ENCODE measurements at regions not wholly inside any gene's neighbourhood (a gene's known extent, or its start where the extent isn't known, plus 50 kb on each side); places are given as distances from the start of the nearest gene placed in this dataset.

DNA sequence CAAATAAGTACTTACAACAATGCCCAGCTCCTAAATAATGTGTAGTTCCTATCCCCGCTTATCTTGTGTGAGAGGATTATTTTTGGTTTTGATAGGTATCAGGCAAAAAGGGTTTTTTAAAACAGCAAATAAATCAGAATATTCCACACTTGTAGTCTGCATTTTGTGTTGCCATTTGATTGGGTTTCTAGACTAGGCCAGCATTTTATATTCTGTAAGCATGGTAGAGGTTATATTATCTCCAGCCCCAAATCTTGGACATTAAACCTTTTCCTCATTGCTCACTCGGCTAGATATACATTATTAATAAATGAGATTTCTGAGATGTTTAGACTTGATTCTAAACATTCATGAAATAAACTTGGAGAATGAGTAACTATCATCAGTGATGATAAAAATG, 165.7 kb upstream of the C1orf21 start (continued):
- TF ChIP-seq IRX3 (CRISPR knock-in tag; IDR thresholded peaks at IDR 0.05; ENCODE audit: borderline replicate concordance, low read depth) (no peak), KLF12 (CRISPR knock-in tag; IDR thresholded peaks at IDR 0.05; ENCODE audit: borderline replicate concordance) (no peak), ZNF878 (CRISPR knock-in tag; IDR thresholded peaks at IDR 0.05) (no peak)

DNA sequence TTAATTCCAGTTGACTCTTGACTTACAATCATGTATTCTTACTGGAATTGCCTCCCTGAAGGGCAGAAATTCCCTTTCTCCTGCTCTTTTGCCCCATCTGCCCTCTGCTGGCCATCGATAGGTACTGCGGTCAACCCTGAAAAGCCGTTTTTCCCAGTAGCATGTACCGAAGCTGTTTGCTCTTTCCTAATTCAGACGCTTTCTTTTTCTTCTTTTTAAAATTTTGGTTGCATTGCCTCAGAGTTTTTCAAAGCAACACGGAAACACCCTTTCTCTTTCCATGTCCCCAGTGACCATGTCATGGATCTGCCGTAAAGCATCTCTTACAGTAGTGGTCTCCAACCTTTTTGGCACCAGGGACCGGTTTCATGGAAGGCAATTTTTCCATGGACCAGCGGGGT, 164.2 kb upstream of the C1orf21 start:
- no peaks in the 10 kb centered on the region for H3K9me3 ChIP-seq (ENCODE audit: low read length)
- intact Hi-C loops (cut with micrococcal nuclease; ENCODE audit: unreplicated experiment): loop anchor here (1.0 to 10.0 kb wide), 3 partner anchors 147 to 472 kb away; no protein-coding TSS in a partner anchor
- H3K4me2 ChIP-seq (ENCODE audit: low read depth, low read length): no peak overlapping the region; the same call in 1 of the 2 replicates
- H2AFZ ChIP-seq (ENCODE audit: low read length): no peak overlapping the region
- H3K79me2 ChIP-seq (ENCODE audit: insufficient read depth, low read length): no peaks in the 10 kb centered on the region
- H3K9ac ChIP-seq (ENCODE audit: insufficient read depth, low read depth, low read length): no peak overlapping the region
- no peaks in the 10 kb centered on the region for H4K20me1 ChIP-seq (ENCODE audit: insufficient read depth, low read length)
- in situ Hi-C loops (cut with HindIII; ENCODE audit: extremely low pct_ligation_motif_present, low pct_unique_long_range_greater_than_20kb): loop anchor here (5.0 to 25.0 kb wide), 2 partner anchors 145 to 285 kb away; no protein-coding TSS in a partner anchor
- FAIRE-seq (peak; percentile 77), ATAC-seq (peak; percentile 57; the same call in 1 of the 3 replicates), DNase-seq (ENCODE audit: low spot score) (peak; percentile 25)
- H3K27ac ChIP-seq (ENCODE audit: extremely low read length, insufficient read depth, low read length): no peak overlapping the region
- CTCF ChIA-PET (ENCODE audit: low intra/inter-chr PET ratio, low total read pairs): interaction anchor here (1.9 kb wide), 1 partner anchor 147 kb away, joined by 24 read pairs; no protein-coding TSS in a partner anchor
- WGBS (ENCODE audit: low lambda C conversion rate): 6% methylated on average over 9 of the region's 9 CpGs
- H3K4me1 ChIP-seq (ENCODE audit: insufficient read depth, low read length): no peaks in the 10 kb centered on the region
- no TSS peak for BruUV-seq (replicated peaks)
- POLR2A ChIA-PET: no interaction called here
- no peak overlapping the region for H3K4me3 ChIP-seq (replicated peaks in 1 of 3; ENCODE audit: insufficient read depth in 1 of 3, low read depth in 2 of 3, low read length in 3 of 3)
- H3K27me3 ChIP-seq (ENCODE audit: control insufficient read depth in 1 of 2, insufficient read depth in 2 of 2, low read length in 2 of 2): peaks cover 0 to 7% of the 10 kb centered on the region in 2 experiments; a peak in 3 of 5 replicates
- no peaks in the 10 kb centered on the region for H3K36me3 ChIP-seq (replicated peaks in 1 of 2; ENCODE audit: control insufficient read depth in 1 of 2, insufficient read depth in 2 of 2, low read length in 2 of 2)
- TF ChIP-seq, protein P1, sequence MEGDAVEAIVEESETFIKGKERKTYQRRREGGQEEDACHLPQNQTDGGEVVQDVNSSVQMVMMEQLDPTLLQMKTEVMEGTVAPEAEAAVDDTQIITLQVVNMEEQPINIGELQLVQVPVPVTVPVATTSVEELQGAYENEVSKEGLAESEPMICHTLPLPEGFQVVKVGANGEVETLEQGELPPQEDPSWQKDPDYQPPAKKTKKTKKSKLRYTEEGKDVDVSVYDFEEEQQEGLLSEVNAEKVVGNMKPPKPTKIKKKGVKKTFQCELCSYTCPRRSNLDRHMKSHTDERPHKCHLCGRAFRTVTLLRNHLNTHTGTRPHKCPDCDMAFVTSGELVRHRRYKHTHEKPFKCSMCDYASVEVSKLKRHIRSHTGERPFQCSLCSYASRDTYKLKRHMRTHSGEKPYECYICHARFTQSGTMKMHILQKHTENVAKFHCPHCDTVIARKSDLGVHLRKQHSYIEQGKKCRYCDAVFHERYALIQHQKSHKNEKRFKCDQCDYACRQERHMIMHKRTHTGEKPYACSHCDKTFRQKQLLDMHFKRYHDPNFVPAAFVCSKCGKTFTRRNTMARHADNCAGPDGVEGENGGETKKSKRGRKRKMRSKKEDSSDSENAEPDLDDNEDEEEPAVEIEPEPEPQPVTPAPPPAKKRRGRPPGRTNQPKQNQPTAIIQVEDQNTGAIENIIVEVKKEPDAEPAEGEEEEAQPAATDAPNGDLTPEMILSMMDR (CRISPR knock-in tag; IDR thresholded peaks at IDR 0.05): peak; percentile 80
- TF ChIP-seq, protein P2, sequence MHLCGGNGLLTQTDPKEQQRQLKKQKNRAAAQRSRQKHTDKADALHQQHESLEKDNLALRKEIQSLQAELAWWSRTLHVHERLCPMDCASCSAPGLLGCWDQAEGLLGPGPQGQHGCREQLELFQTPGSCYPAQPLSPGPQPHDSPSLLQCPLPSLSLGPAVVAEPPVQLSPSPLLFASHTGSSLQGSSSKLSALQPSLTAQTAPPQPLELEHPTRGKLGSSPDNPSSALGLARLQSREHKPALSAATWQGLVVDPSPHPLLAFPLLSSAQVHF (CRISPR knock-in tag; IDR thresholded peaks at IDR 0.05): no peak
- TF ChIP-seq RAD21 (CRISPR knock-in tag; IDR thresholded peaks at IDR 0.05) (0 out of 2 replicates have a peak, but pooled peaks have one; percentile 25), STAG1 (CRISPR knock-in tag; IDR thresholded peaks at IDR 0.05) (peak; percentile 71), BHLHE40 (IDR thresholded peaks at IDR 0.05; ENCODE audit: low read length) (no peak), HIVEP1 (CRISPR knock-in tag; IDR thresholded peaks at IDR 0.05) (no peak), ZNF343 (CRISPR knock-in tag; IDR thresholded peaks at IDR 0.05) (no peak), ELF3 (CRISPR knock-in tag; IDR thresholded peaks at IDR 0.05) (no peak), KAT2B (IDR thresholded peaks at IDR 0.05; ENCODE audit: borderline replicate concordance, low read depth, low read length) (no peak), CBX2 (IDR thresholded peaks at IDR 0.05; ENCODE audit: low read depth, low read length) (no peak), CBX2 (CRISPR knock-in tag; IDR thresholded peaks at IDR 0.05; ENCODE audit: low read depth) (no peak)
- TF ChIP-seq, protein P3, sequence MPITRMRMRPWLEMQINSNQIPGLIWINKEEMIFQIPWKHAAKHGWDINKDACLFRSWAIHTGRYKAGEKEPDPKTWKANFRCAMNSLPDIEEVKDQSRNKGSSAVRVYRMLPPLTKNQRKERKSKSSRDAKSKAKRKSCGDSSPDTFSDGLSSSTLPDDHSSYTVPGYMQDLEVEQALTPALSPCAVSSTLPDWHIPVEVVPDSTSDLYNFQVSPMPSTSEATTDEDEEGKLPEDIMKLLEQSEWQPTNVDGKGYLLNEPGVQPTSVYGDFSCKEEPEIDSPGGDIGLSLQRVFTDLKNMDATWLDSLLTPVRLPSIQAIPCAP (CRISPR knock-in tag; IDR thresholded peaks at IDR 0.05; ENCODE audit: low read depth): no peak
- TF ChIP-seq, protein P4, sequence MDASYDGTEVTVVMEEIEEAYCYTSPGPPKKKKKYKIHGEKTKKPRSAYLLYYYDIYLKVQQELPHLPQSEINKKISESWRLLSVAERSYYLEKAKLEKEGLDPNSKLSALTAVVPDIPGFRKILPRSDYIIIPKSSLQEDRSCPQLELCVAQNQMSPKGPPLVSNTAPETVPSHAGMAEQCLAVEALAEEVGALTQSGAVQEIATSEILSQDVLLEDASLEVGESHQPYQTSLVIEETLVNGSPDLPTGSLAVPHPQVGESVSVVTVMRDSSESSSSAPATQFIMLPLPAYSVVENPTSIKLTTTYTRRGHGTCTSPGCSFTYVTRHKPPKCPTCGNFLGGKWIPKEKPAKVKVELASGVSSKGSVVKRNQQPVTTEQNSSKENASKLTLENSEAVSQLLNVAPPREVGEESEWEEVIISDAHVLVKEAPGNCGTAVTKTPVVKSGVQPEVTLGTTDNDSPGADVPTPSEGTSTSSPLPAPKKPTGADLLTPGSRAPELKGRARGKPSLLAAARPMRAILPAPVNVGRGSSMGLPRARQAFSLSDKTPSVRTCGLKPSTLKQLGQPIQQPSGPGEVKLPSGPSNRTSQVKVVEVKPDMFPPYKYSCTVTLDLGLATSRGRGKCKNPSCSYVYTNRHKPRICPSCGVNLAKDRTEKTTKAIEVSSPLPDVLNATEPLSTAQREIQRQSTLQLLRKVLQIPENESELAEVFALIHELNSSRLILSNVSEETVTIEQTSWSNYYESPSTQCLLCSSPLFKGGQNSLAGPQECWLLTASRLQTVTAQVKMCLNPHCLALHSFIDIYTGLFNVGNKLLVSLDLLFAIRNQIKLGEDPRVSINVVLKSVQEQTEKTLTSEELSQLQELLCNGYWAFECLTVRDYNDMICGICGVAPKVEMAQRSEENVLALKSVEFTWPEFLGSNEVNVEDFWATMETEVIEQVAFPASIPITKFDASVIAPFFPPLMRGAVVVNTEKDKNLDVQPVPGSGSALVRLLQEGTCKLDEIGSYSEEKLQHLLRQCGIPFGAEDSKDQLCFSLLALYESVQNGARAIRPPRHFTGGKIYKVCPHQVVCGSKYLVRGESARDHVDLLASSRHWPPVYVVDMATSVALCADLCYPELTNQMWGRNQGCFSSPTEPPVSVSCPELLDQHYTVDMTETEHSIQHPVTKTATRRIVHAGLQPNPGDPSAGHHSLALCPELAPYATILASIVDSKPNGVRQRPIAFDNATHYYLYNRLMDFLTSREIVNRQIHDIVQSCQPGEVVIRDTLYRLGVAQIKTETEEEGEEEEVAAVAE (CRISPR knock-in tag; IDR thresholded peaks at IDR 0.05; ENCODE audit: borderline replicate concordance): no peak
